GM19395 (cell line): ENCODE measurements at regions not wholly inside any gene's neighbourhood (a gene's known extent, or its start where the extent isn't known, plus 50 kb on each side); places are given as distances from the start of the nearest gene placed in this dataset.

Experiments used
- ATAC-seq: cut with Tn5 transposase; IDR thresholded peaks from one replicate; pipeline ENCODE4 v1.9.1; 2021; ENCODE audit warnings: mild to moderate bottlenecking, moderate library complexity; ENCODE audit not compliant: unreplicated experiment

GRCh38 chr2:200239216-200239615 lies 67.3 kb upstream of the SPATS2L start:
- no peak for ATAC-seq

GRCh38 chr2:200242570-200242969 lies 63.9 kb upstream of the SPATS2L start:
- ATAC-seq = no peak

GRCh38 chr2:200243441-200243840 lies 63.1 kb upstream of the SPATS2L start:
- no peak for ATAC-seq

GRCh38 chr2:200244111-200244510 lies 62.4 kb upstream of the SPATS2L start:
- no peak for ATAC-seq

- no peak for ATAC-seq
Measured at GRCh38 chr2:200247494-200247893, 59.0 kb upstream of the SPATS2L start.

- no peak for ATAC-seq
Measured at GRCh38 chr2:200252265-200253067, 54.0 kb upstream of the SPATS2L start.

GRCh38 chr2:200253639-200254038 lies 52.9 kb upstream of the SPATS2L start:
- ATAC-seq = no peak

GRCh38 chr2:200254773-200255172 lies 51.7 kb upstream of the SPATS2L start:
- ATAC-seq = no peak

GRCh38 chr2:200255549-200255948 lies 50.9 kb upstream of the SPATS2L start:
- ATAC-seq = no peak
